ENCODE measurements at regions not wholly inside any gene's neighbourhood (a gene's known extent, or its start where the extent isn't known, plus 50 kb on each side); places are given as distances from the start of the nearest gene placed in this dataset.
"Not testable (repeated sequence)": the region's sequence is repeated elsewhere in the genome, so short reads cannot be mapped to it uniquely, and the experiment has no call there.

GRCh38 chr2:176926453-176926852 is 286.1 kb upstream of the HNRNPA3 start:
- DNase-seq (ENCODE audit: low read depth), result no peak

GRCh38 chr2:176929387-176929786 is 283.2 kb upstream of the HNRNPA3 start:
- not testable (repeated sequence) for DNase-seq (ENCODE audit: low read depth)

- DNase-seq (ENCODE audit: low read depth), result no peak
These were observed 280.7 kb upstream of the HNRNPA3 start for GRCh38 chr2:176931588-176932563.

GRCh38 chr2:176934131-176934530 is 278.5 kb upstream of the HNRNPA3 start:
- DNase-seq (ENCODE audit: low read depth), result no peak

GRCh38 chr2:176934869-176935415 is 277.7 kb upstream of the HNRNPA3 start:
- DNase-seq (ENCODE audit: low read depth), result no peak

GRCh38 chr2:176935543-176936102 is 277.0 kb upstream of the HNRNPA3 start:
- DNase-seq (ENCODE audit: low read depth), result no peak

- DNase-seq (ENCODE audit: low read depth), result no peak
These were observed 276.2 kb upstream of the HNRNPA3 start for GRCh38 chr2:176936410-176936809.

- DNase-seq (ENCODE audit: low read depth), result no peak
These were observed 267.6 kb upstream of the HNRNPA3 start for GRCh38 chr2:176944998-176945397.

GRCh38 chr2:176947754-176948153 is 264.8 kb upstream of the HNRNPA3 start:
- no peak for DNase-seq (ENCODE audit: low read depth)

GRCh38 chr2:176951218-176951617 is 261.4 kb upstream of the HNRNPA3 start:
- not testable (repeated sequence) for DNase-seq (ENCODE audit: low read depth)

- DNase-seq (ENCODE audit: low read depth), result no peak
These were observed 255.8 kb upstream of the HNRNPA3 start for GRCh38 chr2:176956791-176957190.

GRCh38 chr2:176959614-176960013 is 253.0 kb upstream of the HNRNPA3 start:
- DNase-seq (ENCODE audit: low read depth), result no peak

- DNase-seq (ENCODE audit: low read depth), result no peak
These were observed 252.5 kb upstream of the HNRNPA3 start for GRCh38 chr2:176960061-176960460.

- no peak for DNase-seq (ENCODE audit: low read depth)
These were observed 251.7 kb upstream of the HNRNPA3 start for GRCh38 chr2:176960736-176961520.

GRCh38 chr2:176961775-176962619 is 250.6 kb upstream of the HNRNPA3 start:
- no peak for DNase-seq (ENCODE audit: low read depth)

- DNase-seq (ENCODE audit: low read depth), result no peak
These were observed 248.9 kb upstream of the HNRNPA3 start for GRCh38 chr2:176963568-176964287.

GRCh38 chr2:176967911-176968450 is 244.6 kb upstream of the HNRNPA3 start:
- DNase-seq (ENCODE audit: low read depth), result no peak

GRCh38 chr2:176969642-176970359 is 242.8 kb upstream of the HNRNPA3 start:
- no peak for DNase-seq (ENCODE audit: low read depth)
